HK-2 (cell line): ENCODE measurements at regions not wholly inside any gene's neighbourhood (a gene's known extent, or its start where the extent isn't known, plus 50 kb on each side); places are given as distances from the start of the nearest gene placed in this dataset.

Source experiments
- DNase-seq: peaks from one replicate; pipeline ENCODE4 v3.0.0-alpha.2; 2018; ENCODE audit not compliant: unreplicated experiment

DNA sequence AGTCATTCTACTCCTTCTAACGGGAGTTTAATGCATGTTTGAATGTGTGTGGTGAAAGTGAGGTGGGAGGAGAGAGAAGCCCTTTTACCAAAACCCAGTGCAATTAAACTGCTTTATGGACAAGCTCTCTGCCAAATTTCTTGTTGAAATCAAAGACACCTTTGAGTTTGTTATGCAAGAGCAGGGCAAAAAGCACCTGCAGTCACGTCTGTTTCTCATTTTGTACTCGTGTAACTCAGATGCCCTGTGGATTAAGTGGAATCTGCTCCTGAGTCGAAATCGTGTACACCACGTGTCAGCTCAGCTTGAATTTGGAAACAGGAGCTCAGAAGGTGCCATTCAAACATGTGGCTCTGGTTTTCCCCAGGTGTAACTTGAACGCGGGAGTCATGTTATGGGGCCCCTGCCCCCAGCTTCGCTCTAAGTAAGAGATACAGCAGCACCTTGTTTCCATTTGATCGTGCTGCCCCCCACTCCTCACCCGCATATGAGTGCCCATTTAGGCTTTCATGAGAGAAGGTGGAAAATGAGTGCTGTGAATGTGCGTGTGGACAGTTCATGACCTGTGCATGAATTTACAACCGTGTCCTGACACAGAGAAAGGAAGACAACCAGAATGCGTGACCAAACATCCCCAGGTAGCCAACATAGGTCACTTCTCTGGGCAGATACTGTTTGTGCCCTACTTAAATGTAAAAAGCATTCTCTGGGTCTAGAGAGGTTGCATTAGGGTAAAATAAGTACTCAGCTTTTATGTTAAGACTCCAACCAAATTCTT is 347.0 kb upstream of the SLC30A5 start:
- DNase-seq, result no peak

GRCh38 chr5:68747521-68747920 is 346.3 kb upstream of the SLC30A5 start:
- no peak for DNase-seq

- no peak for DNase-seq
These were observed 345.7 kb upstream of the SLC30A5 start for GRCh38 chr5:68748101-68748500.

- no peak for DNase-seq
These were observed 344.7 kb upstream of the SLC30A5 start for GRCh38 chr5:68749077-68749476.

DNA sequence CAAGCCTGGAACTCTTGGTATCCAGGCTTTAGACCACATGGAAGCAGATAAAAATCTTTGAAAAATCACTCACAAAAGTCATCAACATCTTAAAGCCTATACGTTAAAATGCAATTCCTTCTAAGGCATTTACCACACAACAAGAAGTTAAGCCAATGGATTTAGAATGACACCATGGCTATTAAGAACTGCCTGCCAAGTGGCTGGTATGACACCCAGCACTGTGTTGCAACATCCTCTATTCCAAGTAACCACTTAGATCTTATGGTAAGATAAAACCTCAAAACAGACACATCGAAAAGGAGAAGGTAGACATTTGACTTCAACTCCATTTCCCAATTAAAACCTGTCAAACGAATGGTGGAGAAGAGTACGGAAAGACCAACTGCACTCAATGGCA is 344.2 kb upstream of the SLC30A5 start:
- DNase-seq, result no peak

- no peak for DNase-seq
These were observed 342.2 kb upstream of the SLC30A5 start for GRCh38 chr5:68751661-68752060.

DNA sequence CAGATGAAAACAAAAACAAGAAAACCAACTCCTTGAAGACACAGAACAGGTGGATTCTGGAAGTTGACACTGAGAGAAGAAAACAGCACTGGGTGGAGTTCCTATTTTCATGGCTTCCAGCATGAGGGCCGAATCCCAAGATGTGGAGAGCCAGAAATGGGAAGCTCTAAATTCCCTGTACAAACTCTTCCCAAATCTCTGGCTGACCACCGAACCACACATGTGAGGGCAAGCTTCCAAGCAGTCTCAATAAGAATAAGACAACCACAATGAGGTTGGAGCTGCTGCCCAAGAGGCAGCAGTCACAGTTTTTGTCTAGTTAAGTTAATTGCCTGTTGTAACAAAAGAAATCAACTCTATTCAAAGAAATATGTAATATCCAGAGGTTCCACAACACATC is 339.3 kb upstream of the SLC30A5 start:
- no peak for DNase-seq

DNA sequence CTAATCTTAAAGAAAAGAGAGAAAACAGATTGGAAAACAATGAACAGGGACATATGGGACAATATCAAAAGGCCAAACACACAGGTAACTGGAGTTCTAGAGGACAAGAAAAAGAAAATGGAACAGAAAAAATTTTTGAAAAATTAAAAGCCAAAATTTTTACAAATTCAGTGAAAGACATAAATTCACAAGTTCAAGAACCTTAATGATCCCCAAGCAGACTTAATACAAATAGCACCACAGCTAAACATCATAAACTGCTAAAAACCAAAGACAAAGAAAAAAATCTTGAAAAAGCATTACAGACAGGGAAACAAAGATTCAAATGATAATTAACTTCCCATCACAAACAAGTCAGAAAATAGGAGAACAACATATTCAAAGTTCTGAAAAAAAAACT is 338.5 kb upstream of the SLC30A5 start:
- no peak for DNase-seq

DNA sequence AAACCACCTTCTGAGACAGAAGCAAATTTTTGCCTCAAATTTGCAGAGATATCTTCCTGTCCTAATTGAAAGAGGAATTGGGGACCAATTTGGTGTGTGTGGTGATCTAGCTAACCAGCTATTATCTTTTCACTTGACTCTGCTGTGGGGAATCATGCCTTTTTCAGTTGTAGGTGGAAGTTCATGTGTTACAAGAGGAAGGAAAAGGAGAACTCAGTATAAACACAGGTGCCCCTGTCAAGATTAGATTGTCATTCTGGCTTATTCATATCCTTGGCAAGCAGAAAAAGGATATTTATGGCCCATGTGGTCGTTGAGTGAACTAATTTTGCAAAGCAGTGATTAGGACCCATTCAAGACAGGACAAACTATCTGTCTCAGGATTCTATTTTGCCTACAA is 336.8 kb upstream of the SLC30A5 start:
- no peak for DNase-seq

GRCh38 chr5:68757626-68758212 is 336.1 kb upstream of the SLC30A5 start:
- no peak for DNase-seq

DNA sequence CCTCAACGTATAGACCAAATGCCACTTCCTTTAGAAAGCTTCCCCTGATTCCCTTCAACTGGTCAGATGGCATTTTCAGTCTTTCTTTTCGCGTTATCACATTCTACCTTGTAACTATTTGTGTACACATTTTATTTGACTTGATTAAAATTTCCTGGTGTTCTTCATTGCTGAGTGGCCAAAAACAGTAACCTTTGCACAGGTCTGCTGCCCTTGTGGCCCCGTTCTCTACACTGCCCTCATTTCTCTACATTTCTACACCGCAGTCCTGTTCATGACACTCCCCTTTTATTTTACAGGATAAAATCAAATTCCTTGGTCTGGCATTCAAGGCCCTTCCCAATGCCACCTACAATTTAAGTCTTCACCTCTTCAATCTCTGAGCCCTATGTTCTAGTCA is 334.2 kb upstream of the SLC30A5 start:
- DNase-seq, result no peak

- DNase-seq, result no peak
These were observed 331.6 kb upstream of the SLC30A5 start for GRCh38 chr5:68762201-68762600.

DNA sequence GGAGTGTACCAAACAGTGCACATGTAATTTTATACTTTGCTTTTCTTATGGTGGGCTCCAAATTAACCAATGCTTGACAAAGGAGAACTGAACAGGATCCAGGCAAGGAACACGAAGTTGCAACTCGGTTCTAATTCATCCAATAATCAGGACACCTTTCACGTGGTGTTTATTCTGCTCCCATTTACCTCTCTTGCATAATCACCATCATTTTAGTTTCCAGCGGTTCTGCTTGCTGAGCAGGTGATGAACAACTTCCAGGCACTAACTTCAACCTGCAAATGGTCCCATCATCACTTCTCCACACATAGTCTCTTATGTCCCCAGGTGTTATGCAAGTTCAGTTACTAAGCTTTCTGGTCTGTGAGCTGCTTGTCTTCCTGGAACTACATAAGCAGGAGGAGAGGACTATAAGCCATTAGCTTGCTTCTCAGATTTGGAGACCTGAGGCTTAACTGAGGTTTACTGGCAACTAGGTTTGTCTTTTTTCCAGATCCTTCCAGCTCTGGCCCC is 326.8 kb upstream of the SLC30A5 start:
- DNase-seq, result no peak

- no peak for DNase-seq
These were observed 323.3 kb upstream of the SLC30A5 start for GRCh38 chr5:68770551-68770950.

- no peak for DNase-seq
These were observed 322.6 kb upstream of the SLC30A5 start for GRCh38 chr5:68771221-68771620.

DNA sequence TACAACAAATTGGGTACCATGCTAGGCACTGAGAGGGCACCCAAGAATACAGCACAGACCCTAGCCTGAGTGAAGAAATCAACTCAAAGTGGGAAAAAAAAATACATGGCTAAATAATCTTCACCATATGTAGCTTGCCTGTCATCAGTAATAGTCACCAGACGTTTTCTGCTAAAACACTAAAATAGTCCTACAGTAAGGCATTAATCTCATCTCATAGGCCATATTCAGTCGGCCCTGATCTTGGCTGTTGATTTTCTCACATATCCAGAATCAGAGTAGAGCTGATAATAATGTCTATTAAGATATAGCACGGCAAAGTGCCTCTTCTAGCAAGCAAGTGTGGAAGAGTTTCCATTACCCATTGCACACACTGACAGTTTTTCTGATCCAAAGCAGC is 322.1 kb upstream of the SLC30A5 start:
- no peak for DNase-seq

- DNase-seq, result no peak
These were observed 317.4 kb upstream of the SLC30A5 start for GRCh38 chr5:68776381-68776780.

DNA sequence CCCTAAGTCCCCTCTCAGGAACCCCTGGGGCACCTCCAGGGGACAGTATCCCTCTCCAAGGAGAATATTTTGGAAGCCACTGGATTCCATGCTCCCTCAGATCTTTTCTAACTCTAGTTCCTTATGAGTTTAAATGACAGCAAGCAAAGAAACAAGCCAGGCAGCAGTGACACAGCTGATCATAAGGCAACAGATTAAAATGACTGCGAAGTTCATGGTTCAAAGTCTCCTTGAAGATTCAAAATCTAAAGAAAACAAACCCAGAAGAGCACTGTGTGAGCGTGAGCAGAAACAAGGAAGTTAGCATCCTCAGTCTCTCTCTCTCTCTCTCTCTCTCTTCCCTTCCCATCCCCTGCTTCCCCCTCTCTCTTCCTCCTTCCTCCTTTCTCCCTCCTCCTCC is 316.7 kb upstream of the SLC30A5 start:
- DNase-seq, result no peak

DNA sequence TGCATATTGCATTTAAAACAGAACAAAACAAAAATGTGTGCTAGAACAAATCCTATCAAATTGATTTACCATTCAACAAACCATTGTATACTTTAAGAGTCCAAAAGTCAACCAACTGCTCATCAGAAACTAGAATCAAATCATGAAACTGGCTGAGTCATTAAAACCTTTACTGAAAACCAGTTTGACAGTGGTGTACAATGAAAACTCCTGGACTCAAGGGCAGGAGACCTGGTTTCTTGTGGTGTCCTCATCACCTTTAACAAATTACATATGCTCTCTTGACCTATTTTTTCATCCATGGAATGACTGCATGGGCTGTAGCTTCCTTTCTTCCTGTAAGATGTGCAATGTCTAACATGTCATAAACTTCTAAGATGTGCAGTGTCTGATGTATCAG is 315.3 kb upstream of the SLC30A5 start:
- no peak for DNase-seq

- DNase-seq, result no peak
These were observed 313.4 kb upstream of the SLC30A5 start for GRCh38 chr5:68780299-68780955.

GRCh38 chr5:68793074-68793473 is 300.7 kb upstream of the SLC30A5 start:
- no peak for DNase-seq

DNA sequence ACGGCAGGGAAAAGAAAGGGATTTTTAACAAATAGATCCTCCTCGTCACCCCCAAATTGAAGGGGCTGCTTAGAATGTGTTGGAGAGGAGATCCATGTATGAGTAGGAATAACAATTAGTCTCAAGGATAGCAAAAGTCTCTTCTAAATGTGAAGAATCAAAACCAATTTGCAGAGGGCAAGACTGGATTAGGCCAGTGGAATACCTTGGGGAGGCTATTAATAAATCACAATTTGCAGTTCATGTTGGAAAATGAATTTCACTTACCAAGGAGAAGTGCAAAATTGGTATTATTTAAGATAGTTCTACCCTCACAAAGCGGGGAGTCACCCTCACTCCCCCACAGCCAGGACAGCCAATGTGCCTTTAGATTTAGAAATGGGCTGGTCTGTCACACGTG is 299.8 kb upstream of the SLC30A5 start:
- DNase-seq, result no peak

GRCh38 chr5:68795190-68795589 is 298.6 kb upstream of the SLC30A5 start:
- DNase-seq, result no peak
